Parathyroid adenoma (tissue), 2 donors: ENCODE measurements at regions not wholly inside any gene's neighbourhood (a gene's known extent, or its start where the extent isn't known, plus 50 kb on each side); places are given as distances from the start of the nearest gene placed in this dataset.

Experiments
- H2AFZ ChIP-seq: fragments of 300-600 bp; sonication (generic); one replicate; pipeline ENCODE4 v1.7.0; 2017; ENCODE audit warnings: antibody characterized with exemption, mild to moderate bottlenecking
- H3K27ac ChIP-seq: fragments of 300-600 bp; sonication (generic); one replicate; pipeline ENCODE4 v1.7.0; 2017
- H3K27me3 ChIP-seq: fragments of 300-600 bp; sonication (generic); one replicate; pipeline ENCODE4 v1.7.0; 2017; ENCODE audit warnings: low read length; ENCODE audit not compliant: control insufficient read depth, insufficient read depth
- H3K36me3 ChIP-seq: fragments of 300-600 bp; sonication (generic); one replicate; pipeline ENCODE4 v1.7.0; 2017; ENCODE audit warnings: low read length; ENCODE audit not compliant: control insufficient read depth, insufficient read depth
- H3K4me1 ChIP-seq: fragments of 300-600 bp; sonication (generic); one replicate; pipeline ENCODE4 v1.7.0; 2017; ENCODE audit warnings: control low read depth
- H3K4me2 ChIP-seq: fragments of 300-600 bp; sonication (generic); one replicate; pipeline ENCODE4 v1.7.0; 2017; ENCODE audit warnings: low read length
- H3K4me3 ChIP-seq: fragments of 300-600 bp; sonication (generic); one replicate; pipeline ENCODE4 v1.7.0; 2017; ENCODE audit warnings: low read depth, low read length
- H3K79me2 ChIP-seq: fragments of 300-600 bp; sonication (generic); one replicate; pipeline ENCODE4 v1.7.0; 2017; ENCODE audit warnings: control low read depth
- H3K9ac ChIP-seq: fragments of 300-600 bp; sonication (generic); one replicate; pipeline ENCODE4 v1.7.0; 2017; ENCODE audit warnings: mild to moderate bottlenecking
- H3K9me3 ChIP-seq: fragments of 300-600 bp; sonication (generic); one replicate; pipeline ENCODE4 v1.7.0; 2017; ENCODE audit warnings: low read length; ENCODE audit not compliant: control insufficient read depth
- CTCF ChIP-seq: fragments of 300-600 bp; sonication (generic); IDR thresholded peaks from one replicate; pipeline ENCODE4 v1.7.0; 2017; ENCODE audit warnings: antibody characterized with exemption, mild to moderate bottlenecking
- donor health status: primary hyperparathyroidism.

- Histone ChIP-seq H3K4me1 (no peaks in the 10 kb centered on the region), H3K36me3 (no peaks in the 10 kb centered on the region), H2AFZ (no peak overlapping the region), H3K27me3 (no peaks in the 10 kb centered on the region), H3K79me2 (no peaks in the 10 kb centered on the region), H3K9ac (no peak overlapping the region), H3K4me2 (no peak overlapping the region), H3K9me3 (no peaks in the 10 kb centered on the region), H3K4me3 (no peak overlapping the region), H3K27ac (no peak overlapping the region)
- no peak for TF ChIP-seq CTCF
These were observed 216.2 kb downstream of the IRS2 start for GRCh38 chr13:109569958-109570711.

DNA sequence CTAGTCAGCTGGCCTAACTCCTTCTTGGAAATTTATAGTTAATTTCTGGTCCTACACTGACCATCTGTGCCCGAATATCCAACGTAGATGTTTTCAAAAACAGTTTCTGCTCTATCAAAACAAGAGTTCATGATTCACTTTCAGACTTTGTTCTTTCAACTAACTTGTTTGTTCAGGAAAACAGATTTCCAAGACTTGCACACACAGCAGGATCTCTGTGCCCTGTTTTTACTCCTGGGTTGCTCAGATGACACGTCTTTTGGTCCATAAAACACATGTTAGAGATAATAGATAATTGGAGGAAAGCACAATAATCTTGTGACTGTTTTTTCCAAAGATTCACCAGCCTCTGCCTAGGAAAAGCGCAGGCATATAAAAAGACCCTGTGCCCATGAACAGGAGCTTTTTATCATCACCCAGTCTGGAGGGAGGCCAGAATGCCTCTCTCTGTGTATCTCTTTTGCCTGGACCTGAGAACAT is 218.0 kb downstream of the IRS2 start:
- Histone ChIP-seq H3K9me3 (no peaks in the 10 kb centered on the region), H3K79me2 (no peaks in the 10 kb centered on the region), H3K36me3 (no peaks in the 10 kb centered on the region), H2AFZ (no peak overlapping the region), H3K27me3 (no peaks in the 10 kb centered on the region), H3K9ac (no peak overlapping the region), H3K4me1 (no peaks in the 10 kb centered on the region), H3K4me3 (no peak overlapping the region), H3K4me2 (no peak overlapping the region), H3K27ac (no peak overlapping the region)
- TF ChIP-seq CTCF = no peak

- Histone ChIP-seq H2AFZ (no peak overlapping the region), H3K4me3 (no peak overlapping the region), H3K9ac (no peak overlapping the region)
These were observed 219.1 kb downstream of the IRS2 start for GRCh38 chr13:109567315-109567714.

GRCh38 chr13:109565877-109566276 is 220.5 kb downstream of the IRS2 start:
- Histone ChIP-seq H3K9ac (no peak overlapping the region), H3K79me2 (no peaks in the 10 kb centered on the region), H3K4me3 (no peak overlapping the region), H3K27ac (no peak overlapping the region), H2AFZ (no peak overlapping the region), H3K9me3 (no peaks in the 10 kb centered on the region), H3K4me2 (no peak overlapping the region), H3K36me3 (no peaks in the 10 kb centered on the region), H3K27me3 (no peaks in the 10 kb centered on the region), H3K4me1 (no peaks in the 10 kb centered on the region)
- TF ChIP-seq CTCF = no peak

More at GRCh38 chr13:109567315-109567714, 219.1 kb downstream of the IRS2 start:
- H3K36me3 ChIP-seq = no peaks in the 10 kb centered on the region
- H3K79me2 ChIP-seq = no peaks in the 10 kb centered on the region
- H3K9me3 ChIP-seq = no peaks in the 10 kb centered on the region
- H3K27me3 ChIP-seq = no peaks in the 10 kb centered on the region
- H3K4me1 ChIP-seq = no peaks in the 10 kb centered on the region
- no peak overlapping the region for H3K4me2 ChIP-seq
- no peak overlapping the region for H3K27ac ChIP-seq
- no peak for TF ChIP-seq CTCF

DNA sequence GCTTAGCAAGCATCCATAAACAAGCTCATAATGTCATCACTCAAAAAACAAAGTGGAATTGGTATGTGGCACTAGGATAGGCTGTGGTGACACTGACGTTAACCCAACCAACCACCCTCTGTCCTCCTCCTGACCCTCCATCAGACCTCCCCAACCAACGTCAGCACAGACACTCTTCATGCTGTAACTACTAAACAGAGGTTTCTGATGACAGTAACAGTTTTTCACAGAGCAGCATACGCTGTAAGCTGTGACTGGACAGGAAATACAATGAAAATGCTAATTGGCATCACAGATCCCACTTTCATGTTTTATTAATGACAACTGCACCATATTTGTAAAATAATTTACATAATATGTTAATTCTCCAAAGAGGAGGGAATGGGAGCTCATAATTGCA is 238.0 kb downstream of the IRS2 start:
- Histone ChIP-seq H3K36me3 (no peaks in the 10 kb centered on the region), H3K9ac (no peak overlapping the region), H3K9me3 (no peaks in the 10 kb centered on the region), H3K79me2 (no peaks in the 10 kb centered on the region), H3K4me3 (no peak overlapping the region), H3K27ac (no peak overlapping the region), H2AFZ (no peak overlapping the region), H3K27me3 (no peaks in the 10 kb centered on the region), H3K4me2 (no peak overlapping the region), H3K4me1 (no peaks in the 10 kb centered on the region)
- TF ChIP-seq CTCF = no peak
